ENCODE measurements at regions not wholly inside any gene's neighbourhood (a gene's known extent, or its start where the extent isn't known, plus 50 kb on each side); places are given as distances from the start of the nearest gene placed in this dataset.

GRCh38 chr7:45235905-45236304 lies 78.3 kb downstream of the RAMP3 start:
- DNase-seq (ENCODE audit: low spot score): no peak

- DNase-seq (ENCODE audit: low spot score): no peak
These were observed 79.1 kb downstream of the RAMP3 start for GRCh38 chr7:45236666-45237065.

GRCh38 chr7:45237788-45238461 lies 80.3 kb downstream of the RAMP3 start:
- no peak for DNase-seq (ENCODE audit: low spot score)

GRCh38 chr7:45238806-45239205 lies 81.2 kb downstream of the RAMP3 start:
- no peak for DNase-seq (ENCODE audit: low spot score)

- no peak for DNase-seq (ENCODE audit: low spot score)
These were observed 81.9 kb downstream of the RAMP3 start for GRCh38 chr7:45239486-45239885.

- DNase-seq (ENCODE audit: low spot score): no peak
These were observed 82.7 kb downstream of the RAMP3 start for GRCh38 chr7:45240273-45240771.

GRCh38 chr7:45240926-45241325 lies 83.3 kb downstream of the RAMP3 start:
- DNase-seq (ENCODE audit: low spot score): no peak

- DNase-seq (ENCODE audit: low spot score): no peak
These were observed 83.9 kb downstream of the RAMP3 start for GRCh38 chr7:45241339-45242109.

GRCh38 chr7:45242261-45242660 lies 84.7 kb downstream of the RAMP3 start:
- no peak for DNase-seq (ENCODE audit: low spot score)

- no peak for DNase-seq (ENCODE audit: low spot score)
These were observed 85.1 kb downstream of the RAMP3 start for GRCh38 chr7:45242698-45243097.

GRCh38 chr7:45244981-45245380 lies 87.4 kb downstream of the RAMP3 start:
- no peak for DNase-seq (ENCODE audit: low spot score)

- DNase-seq (ENCODE audit: low spot score): no peak
These were observed 88.7 kb downstream of the RAMP3 start for GRCh38 chr7:45246339-45246738.

- no peak for DNase-seq (ENCODE audit: low spot score)
These were observed 94.7 kb downstream of the RAMP3 start for GRCh38 chr7:45252248-45252647.

GRCh38 chr7:45252857-45253256 lies 95.3 kb downstream of the RAMP3 start:
- no peak for DNase-seq (ENCODE audit: low spot score)

- no peak for DNase-seq (ENCODE audit: low spot score)
These were observed 95.8 kb downstream of the RAMP3 start for GRCh38 chr7:45253368-45253767.

- DNase-seq (ENCODE audit: low spot score): no peak
These were observed 97.6 kb downstream of the RAMP3 start for GRCh38 chr7:45255187-45255586.

- no peak for DNase-seq (ENCODE audit: low spot score)
These were observed 98.7 kb downstream of the RAMP3 start for GRCh38 chr7:45256309-45256708.

GRCh38 chr7:45256775-45257174 lies 99.2 kb downstream of the RAMP3 start:
- no peak for DNase-seq (ENCODE audit: low spot score)

- DNase-seq (ENCODE audit: low spot score): no peak
These were observed 99.7 kb downstream of the RAMP3 start for GRCh38 chr7:45257284-45257683.

GRCh38 chr7:45258533-45259226 lies 101.1 kb downstream of the RAMP3 start:
- DNase-seq (ENCODE audit: low spot score): no peak

- no peak for DNase-seq (ENCODE audit: low spot score)
These were observed 101.6 kb downstream of the RAMP3 start for GRCh38 chr7:45259227-45259596.

GRCh38 chr7:45259966-45260646 lies 102.5 kb downstream of the RAMP3 start:
- DNase-seq (ENCODE audit: low spot score): peak; percentile 65

Measured in HuH-7 (cell line).